Neural progenitor cell (in vitro differentiated cells): ENCODE measurements at regions not wholly inside any gene's neighbourhood (a gene's known extent, or its start where the extent isn't known, plus 50 kb on each side); places are given as distances from the start of the nearest gene placed in this dataset.

Experiments
- DNase-seq: peaks from one replicate; pipeline ENCODE4 v3.0.0-alpha.2; 2016; ENCODE audit warnings: low spot score
- H2AFZ ChIP-seq: fragments of 200-600 bp; sonication (generic); replicated peaks from 2 replicates; pipeline ENCODE4 v1.6.1; 2016; ENCODE audit warnings: antibody characterized with exemption
- H3F3A ChIP-seq: fragments of 200-600 bp; sonication (generic); 2 replicates; pipeline ENCODE4 v1.6.1; 2016; ENCODE audit warnings: antibody characterized with exemption, low read depth
- H3K27ac ChIP-seq: fragments of 200-600 bp; sonication (generic); 2 replicates; pipeline ENCODE4 v1.5.1; 2016; ENCODE audit warnings: mild to moderate bottlenecking
- H3K27me3 ChIP-seq: fragments of 200-600 bp; sonication (generic); 2 replicates; pipeline ENCODE4 v1.6.1; 2016; ENCODE audit warnings: mild to moderate bottlenecking, moderate library complexity
- H3K36me3 ChIP-seq: fragments of 200-600 bp; sonication (generic); 2 replicates; pipeline ENCODE4 v1.5.1; 2016
- H3K4me1 ChIP-seq: fragments of 200-600 bp; sonication (generic); 2 replicates; pipeline ENCODE4 v1.6.1; 2016; ENCODE audit warnings: mixed run types
- H3K4me2 ChIP-seq: fragments of 200-600 bp; sonication (generic); 2 replicates; pipeline ENCODE4 v1.6.1; 2016
- H3K4me3 ChIP-seq: fragments of 200-600 bp; sonication (generic); 2 replicates; pipeline ENCODE4 v1.5.1; 2016
- H3K79me2 ChIP-seq: fragments of 200-600 bp; sonication (generic); 2 replicates; pipeline ENCODE4 v1.6.1; 2016; ENCODE audit warnings: low read depth
- H3K9ac ChIP-seq: fragments of 200-600 bp; sonication (generic); 2 replicates; pipeline ENCODE4 v1.6.1; 2016
- H3K9me3 ChIP-seq: fragments of 200-600 bp; sonication (generic); 2 replicates; pipeline ENCODE4 v1.5.1; 2016; ENCODE audit warnings: low read depth
- H4K20me1 ChIP-seq: fragments of 200-600 bp; sonication (generic); 2 replicates; pipeline ENCODE4 v1.6.1; 2016; ENCODE audit warnings: low read depth
- H3K27ac Mint-ChIP-seq: 3 replicates; pipeline ENCODE4 v1.8.0; 2021; ENCODE audit warnings: mixed read lengths
- H3K27me3 Mint-ChIP-seq: 2 replicates; pipeline ENCODE4 v1.8.0; 2022; ENCODE audit warnings: low read depth, mild to moderate bottlenecking, inconsistent platforms, moderate library complexity, mixed read lengths; ENCODE audit not compliant: insufficient read depth
- H3K36me3 Mint-ChIP-seq: 3 replicates; pipeline ENCODE4 v1.8.0; 2021; ENCODE audit warnings: mixed read lengths
- H3K4me1 Mint-ChIP-seq: 3 replicates; pipeline ENCODE4 v1.8.0; 2021; ENCODE audit warnings: mixed read lengths
- H3K4me3 Mint-ChIP-seq: 3 replicates; pipeline ENCODE4 v1.8.0; 2021; ENCODE audit warnings: mild to moderate bottlenecking, moderate library complexity, mixed read lengths
- H3K9me3 Mint-ChIP-seq: 3 replicates; pipeline ENCODE4 v1.8.0; 2020; ENCODE audit warnings: mixed read lengths
- CTCF ChIP-seq: fragments of 200-600 bp; sonication (generic); IDR thresholded peaks from 2 replicates; pipeline ENCODE4 v1.5.1; 2017; ENCODE audit warnings: antibody characterized with exemption, mild to moderate bottlenecking
- EZH2 ChIP-seq: fragments of 200-600 bp; sonication (generic); IDR thresholded peaks from 2 replicates; pipeline ENCODE4 v1.6.1; 2017; ENCODE audit warnings: antibody characterized with exemption, mild to moderate bottlenecking, moderate library complexity
- EZH2phosphoT487 ChIP-seq: fragments of 200-600 bp; sonication (generic); IDR thresholded peaks from 2 replicates; pipeline ENCODE4 v1.6.1; 2017; ENCODE audit warnings: antibody characterized with exemption

- Mint-ChIP-seq H3K27ac (no peak overlapping the region), H3K27me3 (peaks cover 3% of the 10 kb centered on the region), H3K4me3 (no peak overlapping the region), H3K36me3 (no peaks in the 10 kb centered on the region), H3K4me1 (peaks cover 20% of the 10 kb centered on the region), H3K9me3 (no peaks in the 10 kb centered on the region)
- Histone ChIP-seq H3K4me1 (no peaks in the 10 kb centered on the region), H3K27me3 (no peaks in the 10 kb centered on the region), H3K9me3 (no peaks in the 10 kb centered on the region), H3K36me3 (no peaks in the 10 kb centered on the region), H3F3A (no peaks in the 10 kb centered on the region), H3K27ac (no peak overlapping the region), H3K9ac (no peak overlapping the region), H4K20me1 (no peaks in the 10 kb centered on the region), H3K4me2 (no peak overlapping the region), H2AFZ (no peak overlapping the region), H3K79me2 (no peaks in the 10 kb centered on the region), H3K4me3 (no peak overlapping the region)
- TF ChIP-seq CTCF (no peak), EZH2phosphoT487 (no peak), EZH2 (no peak)
- DNase-seq = no peak
These were observed 88.6 kb upstream of the GGTLC1 start for GRCh38 chr20:24077145-24077544.

GRCh38 chr20:24070679-24071078, 82.1 kb upstream of the GGTLC1 start:
- Histone ChIP-seq H3K9me3 (no peaks in the 10 kb centered on the region), H3F3A (no peaks in the 10 kb centered on the region), H3K4me2 (no peak overlapping the region), H3K4me1 (no peaks in the 10 kb centered on the region), H3K4me3 (no peak overlapping the region), H3K27ac (no peak overlapping the region), H3K9ac (no peak overlapping the region), H2AFZ (no peak overlapping the region), H3K27me3 (no peaks in the 10 kb centered on the region), H4K20me1 (no peaks in the 10 kb centered on the region), H3K36me3 (no peaks in the 10 kb centered on the region), H3K79me2 (no peaks in the 10 kb centered on the region)
- no peak overlapping the region for H3K27ac Mint-ChIP-seq
- no peaks in the 10 kb centered on the region for H3K27me3 Mint-ChIP-seq
- no peak overlapping the region for H3K4me3 Mint-ChIP-seq
- H3K9me3 Mint-ChIP-seq = peaks cover 18% of the 10 kb centered on the region
- DNase-seq = no peak
- TF ChIP-seq EZH2 (no peak), EZH2phosphoT487 (no peak), CTCF (no peak)
- H3K4me1 Mint-ChIP-seq = peaks cover 6% of the 10 kb centered on the region
- H3K36me3 Mint-ChIP-seq = no peaks in the 10 kb centered on the region

GRCh38 chr20:24066076-24066700, 77.6 kb upstream of the GGTLC1 start:
- Histone ChIP-seq H3K4me3 (no peak overlapping the region), H3F3A (no peaks in the 10 kb centered on the region), H3K4me2 (no peak overlapping the region), H3K4me1 (no peaks in the 10 kb centered on the region), H3K36me3 (no peaks in the 10 kb centered on the region), H3K9me3 (no peaks in the 10 kb centered on the region), H2AFZ (no peak overlapping the region), H4K20me1 (no peaks in the 10 kb centered on the region), H3K27me3 (no peaks in the 10 kb centered on the region), H3K27ac (no peak overlapping the region), H3K79me2 (no peaks in the 10 kb centered on the region), H3K9ac (no peak overlapping the region)
- H3K27ac Mint-ChIP-seq = no peak overlapping the region
- H3K4me1 Mint-ChIP-seq = no peaks in the 10 kb centered on the region
- H3K9me3 Mint-ChIP-seq = peaks cover 13% of the 10 kb centered on the region
- no peaks in the 10 kb centered on the region for H3K27me3 Mint-ChIP-seq
- H3K4me3 Mint-ChIP-seq = no peak overlapping the region
- no peak for DNase-seq
- TF ChIP-seq CTCF (no peak), EZH2phosphoT487 (no peak), EZH2 (no peak)
- no peaks in the 10 kb centered on the region for H3K36me3 Mint-ChIP-seq
